Parathyroid adenoma (tissue), 2 donors: ENCODE measurements at regions not wholly inside any gene's neighbourhood (a gene's known extent, or its start where the extent isn't known, plus 50 kb on each side); places are given as distances from the start of the nearest gene placed in this dataset.

Experiments used
- H2AFZ ChIP-seq: fragments of 300-600 bp; sonication (generic); one replicate; pipeline ENCODE4 v1.7.0; 2017; ENCODE audit warnings: antibody characterized with exemption, mild to moderate bottlenecking
- H3K27ac ChIP-seq: fragments of 300-600 bp; sonication (generic); one replicate; pipeline ENCODE4 v1.7.0; 2017
- H3K27me3 ChIP-seq: fragments of 300-600 bp; sonication (generic); one replicate; pipeline ENCODE4 v1.7.0; 2017; ENCODE audit warnings: low read length; ENCODE audit not compliant: control insufficient read depth, insufficient read depth
- H3K36me3 ChIP-seq: fragments of 300-600 bp; sonication (generic); one replicate; pipeline ENCODE4 v1.7.0; 2017; ENCODE audit warnings: low read length; ENCODE audit not compliant: control insufficient read depth, insufficient read depth
- H3K4me1 ChIP-seq: fragments of 300-600 bp; sonication (generic); one replicate; pipeline ENCODE4 v1.7.0; 2017; ENCODE audit warnings: control low read depth
- H3K4me2 ChIP-seq: fragments of 300-600 bp; sonication (generic); one replicate; pipeline ENCODE4 v1.7.0; 2017; ENCODE audit warnings: low read length
- H3K4me3 ChIP-seq: fragments of 300-600 bp; sonication (generic); one replicate; pipeline ENCODE4 v1.7.0; 2017; ENCODE audit warnings: low read depth, low read length
- H3K79me2 ChIP-seq: fragments of 300-600 bp; sonication (generic); one replicate; pipeline ENCODE4 v1.7.0; 2017; ENCODE audit warnings: control low read depth
- H3K9ac ChIP-seq: fragments of 300-600 bp; sonication (generic); one replicate; pipeline ENCODE4 v1.7.0; 2017; ENCODE audit warnings: mild to moderate bottlenecking
- H3K9me3 ChIP-seq: fragments of 300-600 bp; sonication (generic); one replicate; pipeline ENCODE4 v1.7.0; 2017; ENCODE audit warnings: low read length; ENCODE audit not compliant: control insufficient read depth
- CTCF ChIP-seq: fragments of 300-600 bp; sonication (generic); IDR thresholded peaks from one replicate; pipeline ENCODE4 v1.7.0; 2017; ENCODE audit warnings: antibody characterized with exemption, mild to moderate bottlenecking
- donor health status: primary hyperparathyroidism.

DNA sequence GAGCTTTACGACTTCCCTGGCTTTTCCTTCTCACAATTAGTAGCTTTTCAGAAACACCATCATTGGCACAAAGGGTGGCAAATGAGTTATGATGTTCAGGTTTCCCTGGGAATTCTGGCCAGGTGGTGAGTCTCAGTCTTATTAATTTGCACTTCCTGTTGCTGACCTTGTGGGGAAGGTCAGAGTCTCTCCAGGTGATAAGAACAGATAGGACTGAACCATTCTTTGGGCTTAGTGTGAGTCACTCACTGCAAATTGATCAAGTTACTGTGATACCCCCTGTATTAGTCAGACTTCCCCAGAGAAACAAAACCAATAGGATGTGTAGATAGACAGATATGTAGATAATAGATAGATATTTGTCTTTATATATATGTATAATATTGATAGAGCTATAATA is 53.8 kb upstream of the RANBP3L start:
- Histone ChIP-seq H3K4me3 (no peak overlapping the region), H3K79me2 (no peaks in the 10 kb centered on the region), H2AFZ (no peak overlapping the region), H3K4me1 (no peaks in the 10 kb centered on the region), H3K4me2 (no peak overlapping the region), H3K27me3 (no peaks in the 10 kb centered on the region), H3K9ac (no peak overlapping the region), H3K9me3 (no peaks in the 10 kb centered on the region), H3K36me3 (no peaks in the 10 kb centered on the region), H3K27ac (no peak overlapping the region)
- TF ChIP-seq CTCF, result no peak

DNA sequence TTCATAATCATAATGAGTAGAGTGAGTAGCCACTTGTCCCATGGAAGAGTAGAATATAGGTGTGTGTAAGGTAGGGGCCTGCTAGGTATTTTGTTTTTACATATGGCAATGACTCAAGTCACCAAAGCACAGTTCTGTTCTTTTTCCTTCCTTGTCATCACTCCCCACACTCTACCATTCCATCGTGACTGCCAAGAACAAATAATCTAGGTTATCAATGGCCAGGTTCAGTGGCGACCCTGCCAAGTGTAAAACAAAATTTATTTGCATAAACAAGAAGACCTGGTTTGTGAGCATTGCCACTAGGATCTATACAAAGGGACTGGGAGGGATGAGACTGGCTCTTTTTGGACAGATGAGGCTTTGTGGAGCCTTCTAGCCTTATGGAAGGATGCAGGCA is 55.2 kb upstream of the RANBP3L start:
- Histone ChIP-seq H2AFZ (no peak overlapping the region), H3K4me1 (no peaks in the 10 kb centered on the region), H3K4me2 (no peak overlapping the region), H3K27ac (no peak overlapping the region), H3K9me3 (no peaks in the 10 kb centered on the region), H3K79me2 (no peaks in the 10 kb centered on the region), H3K36me3 (no peaks in the 10 kb centered on the region), H3K27me3 (no peaks in the 10 kb centered on the region), H3K4me3 (no peak overlapping the region), H3K9ac (no peak overlapping the region)
- no peak for TF ChIP-seq CTCF

DNA sequence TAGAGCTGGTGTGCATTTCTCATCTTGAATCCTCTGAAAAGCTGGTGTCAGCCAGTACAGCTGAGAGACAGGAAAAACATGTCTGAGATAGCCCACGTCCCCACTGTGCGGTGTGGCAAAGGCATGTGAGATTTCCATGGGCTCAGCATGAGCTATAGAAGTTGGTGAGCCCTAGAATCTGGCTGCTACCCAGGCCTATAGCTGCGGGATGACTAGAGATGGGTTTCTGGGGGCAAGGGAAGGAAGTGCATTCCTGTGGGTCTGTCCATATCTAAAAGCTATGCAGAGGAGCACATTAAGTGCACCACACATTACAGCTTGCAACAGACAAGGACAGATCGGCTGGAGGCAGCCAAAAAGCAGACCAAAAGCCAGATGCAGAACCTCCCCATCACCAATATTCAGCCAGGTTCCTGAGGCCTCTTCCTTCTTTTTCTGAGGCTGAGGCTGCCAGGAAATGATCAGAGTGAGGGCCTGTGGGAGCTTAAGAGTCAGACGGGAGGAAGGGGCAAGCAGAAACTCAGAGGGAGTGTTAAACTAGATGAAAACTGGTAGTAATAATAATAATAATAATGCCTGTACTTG is 55.8 kb upstream of the RANBP3L start:
- Histone ChIP-seq H2AFZ (no peak overlapping the region), H3K9ac (no peak overlapping the region), H3K27ac (no peak overlapping the region), H3K79me2 (no peaks in the 10 kb centered on the region), H3K36me3 (no peaks in the 10 kb centered on the region), H3K4me1 (no peaks in the 10 kb centered on the region), H3K4me2 (no peak overlapping the region), H3K9me3 (no peaks in the 10 kb centered on the region), H3K27me3 (no peaks in the 10 kb centered on the region), H3K4me3 (no peak overlapping the region)
- TF ChIP-seq CTCF, result no peak

DNA sequence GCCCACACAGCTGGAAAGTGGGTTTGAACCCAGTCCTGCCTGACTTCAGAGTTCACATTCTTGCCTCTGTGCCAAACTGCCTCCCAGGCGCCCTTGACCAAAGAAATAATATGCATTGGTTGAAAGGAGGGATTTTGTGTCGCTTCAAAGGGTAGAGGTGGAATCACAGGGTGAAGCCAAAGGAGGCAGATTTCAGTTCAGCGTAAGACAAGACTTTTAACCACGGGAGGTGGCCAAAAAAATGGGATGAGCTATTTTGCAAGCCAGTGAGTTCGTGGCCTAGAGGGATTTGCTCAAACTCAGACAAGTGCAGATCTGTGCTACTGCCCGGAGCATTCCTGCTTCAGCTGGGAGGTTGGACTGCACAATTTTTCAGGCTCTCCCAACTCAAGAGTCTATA is 57.6 kb upstream of the RANBP3L start:
- H3K4me3 ChIP-seq, result no peak overlapping the region
- H2AFZ ChIP-seq, result no peak overlapping the region
- H3K9ac ChIP-seq, result no peak overlapping the region
- H3K4me2 ChIP-seq, result no peak overlapping the region
- no peaks in the 10 kb centered on the region for H3K79me2 ChIP-seq
- TF ChIP-seq CTCF, result no peak
- no peaks in the 10 kb centered on the region for H3K9me3 ChIP-seq
- H3K36me3 ChIP-seq, result no peaks in the 10 kb centered on the region
- no peaks in the 10 kb centered on the region for H3K4me1 ChIP-seq
- H3K27me3 ChIP-seq, result no peaks in the 10 kb centered on the region
- H3K27ac ChIP-seq, result no peak overlapping the region

DNA sequence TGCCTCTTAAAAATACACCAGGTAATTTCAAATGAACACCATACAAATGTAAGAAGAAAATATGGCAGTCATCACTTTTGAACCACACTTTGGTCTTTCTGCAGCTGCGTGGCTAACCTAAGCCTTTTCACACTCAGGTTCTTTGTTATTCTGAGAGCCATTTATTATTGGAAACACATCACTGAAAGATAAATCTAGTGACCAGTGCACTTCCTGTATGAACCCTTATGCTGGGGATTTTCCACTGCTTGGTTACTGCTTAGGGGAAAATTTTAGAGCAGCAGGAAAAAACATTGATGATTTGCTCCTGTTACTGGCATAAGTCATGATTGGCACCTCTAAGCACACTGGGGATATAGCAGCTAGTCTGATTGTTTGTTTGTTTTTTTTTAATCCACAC is 58.6 kb upstream of the RANBP3L start:
- H3K4me3 ChIP-seq, result no peak overlapping the region
- no peaks in the 10 kb centered on the region for H3K9me3 ChIP-seq
- H3K36me3 ChIP-seq, result no peaks in the 10 kb centered on the region
- H3K9ac ChIP-seq, result no peak overlapping the region
- no peaks in the 10 kb centered on the region for H3K27me3 ChIP-seq
- no peak overlapping the region for H3K4me2 ChIP-seq
- H3K4me1 ChIP-seq, result no peaks in the 10 kb centered on the region
- H3K79me2 ChIP-seq, result no peaks in the 10 kb centered on the region
- no peak for TF ChIP-seq CTCF
- H3K27ac ChIP-seq, result no peak overlapping the region
- no peak overlapping the region for H2AFZ ChIP-seq
